HepG2 (cell line): ENCODE measurements at regions not wholly inside any gene's neighbourhood (a gene's known extent, or its start where the extent isn't known, plus 50 kb on each side); places are given as distances from the start of the nearest gene placed in this dataset.

Source experiments
- ZBTB1 ChIP-seq: sonication (generic); formaldehyde crosslinking; IDR thresholded peaks from 2 replicates; pipeline ENCODE4 v1.4.0; 2020; ENCODE audit warnings: missing genetic modification reagents, borderline replicate concordance
- ZBTB49 ChIP-seq: sonication (generic); formaldehyde crosslinking; IDR thresholded peaks from 2 replicates; pipeline ENCODE4 v1.4.0; 2020; ENCODE audit warnings: missing genetic modification reagents, borderline replicate concordance
- TF ChIP-seq, protein P1 (sequence below): sonication (generic); formaldehyde crosslinking; IDR thresholded peaks from 2 replicates; pipeline ENCODE4 v1.5.0; 2020; ENCODE audit warnings: mild to moderate bottlenecking, missing genetic modification reagents, moderate library complexity

GRCh38 chrX:43350935-43351334 is 305.2 kb upstream of the MAOA start:
- TF ChIP-seq ZBTB1 (no peak), ZBTB49 (CRISPR knock-in tag) (no peak)
- TF ChIP-seq, protein P1, sequence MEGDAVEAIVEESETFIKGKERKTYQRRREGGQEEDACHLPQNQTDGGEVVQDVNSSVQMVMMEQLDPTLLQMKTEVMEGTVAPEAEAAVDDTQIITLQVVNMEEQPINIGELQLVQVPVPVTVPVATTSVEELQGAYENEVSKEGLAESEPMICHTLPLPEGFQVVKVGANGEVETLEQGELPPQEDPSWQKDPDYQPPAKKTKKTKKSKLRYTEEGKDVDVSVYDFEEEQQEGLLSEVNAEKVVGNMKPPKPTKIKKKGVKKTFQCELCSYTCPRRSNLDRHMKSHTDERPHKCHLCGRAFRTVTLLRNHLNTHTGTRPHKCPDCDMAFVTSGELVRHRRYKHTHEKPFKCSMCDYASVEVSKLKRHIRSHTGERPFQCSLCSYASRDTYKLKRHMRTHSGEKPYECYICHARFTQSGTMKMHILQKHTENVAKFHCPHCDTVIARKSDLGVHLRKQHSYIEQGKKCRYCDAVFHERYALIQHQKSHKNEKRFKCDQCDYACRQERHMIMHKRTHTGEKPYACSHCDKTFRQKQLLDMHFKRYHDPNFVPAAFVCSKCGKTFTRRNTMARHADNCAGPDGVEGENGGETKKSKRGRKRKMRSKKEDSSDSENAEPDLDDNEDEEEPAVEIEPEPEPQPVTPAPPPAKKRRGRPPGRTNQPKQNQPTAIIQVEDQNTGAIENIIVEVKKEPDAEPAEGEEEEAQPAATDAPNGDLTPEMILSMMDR (CRISPR knock-in tag), result no peak
